Endometrial microvascular endothelial cells (primary cell): ENCODE measurements at regions not wholly inside any gene's neighbourhood (a gene's known extent, or its start where the extent isn't known, plus 50 kb on each side); places are given as distances from the start of the nearest gene placed in this dataset.
"Not testable (repeated sequence)": the region's sequence is repeated elsewhere in the genome, so short reads cannot be mapped to it uniquely, and the experiment has no call there.

Experiments
- in situ Hi-C: cut with HindIII; loops from 2 replicates; pipeline ENCODE4 v1.10.0; 2017; ENCODE audit warnings: low sequenced_read_pairs, low pct_unique_long_range_greater_than_20kb; ENCODE audit errors: inconsistent ontology term

DNA sequence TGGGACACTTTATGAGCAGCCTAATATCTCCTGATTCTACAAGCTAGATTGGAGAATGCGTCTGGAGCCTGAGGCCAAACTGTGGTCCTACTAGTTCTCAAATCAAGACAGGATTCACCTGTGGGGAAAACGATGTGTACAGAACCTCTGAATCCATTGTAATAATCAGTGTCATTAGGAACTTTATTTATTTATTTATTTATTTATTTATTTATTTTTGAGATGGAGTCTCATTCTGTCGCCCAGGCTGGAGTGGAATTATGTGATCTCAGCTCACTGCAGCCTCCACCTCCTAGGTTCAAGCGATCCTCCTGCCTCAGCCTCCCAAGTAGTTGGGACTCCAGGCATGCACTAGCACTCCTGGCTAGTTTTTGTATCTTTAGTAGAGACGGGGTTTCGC, 52.6 kb upstream of the KIF26B start:
- in situ Hi-C loops: not testable (repeated sequence)

DNA sequence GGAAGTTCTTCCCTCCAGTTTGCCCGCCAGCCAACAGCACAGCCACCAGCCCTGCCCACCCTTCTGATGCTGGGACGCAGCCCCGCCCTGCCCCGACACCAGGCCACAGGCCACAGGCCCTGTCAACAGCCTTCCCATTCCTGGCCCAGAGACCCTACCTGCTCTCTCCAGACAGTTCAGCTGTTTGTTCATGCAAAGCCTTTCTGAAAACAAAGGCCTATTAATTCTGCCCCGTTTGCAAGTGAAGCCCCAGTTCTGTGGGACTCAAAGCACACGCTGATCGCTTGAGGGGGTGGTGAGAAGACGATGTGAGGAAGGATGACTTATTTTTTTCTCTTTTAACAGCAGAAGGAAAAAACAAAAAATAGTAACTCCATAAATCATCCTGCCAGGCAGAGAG, 55.4 kb upstream of the KIF26B start:
- in situ Hi-C loops: no loop called here

DNA sequence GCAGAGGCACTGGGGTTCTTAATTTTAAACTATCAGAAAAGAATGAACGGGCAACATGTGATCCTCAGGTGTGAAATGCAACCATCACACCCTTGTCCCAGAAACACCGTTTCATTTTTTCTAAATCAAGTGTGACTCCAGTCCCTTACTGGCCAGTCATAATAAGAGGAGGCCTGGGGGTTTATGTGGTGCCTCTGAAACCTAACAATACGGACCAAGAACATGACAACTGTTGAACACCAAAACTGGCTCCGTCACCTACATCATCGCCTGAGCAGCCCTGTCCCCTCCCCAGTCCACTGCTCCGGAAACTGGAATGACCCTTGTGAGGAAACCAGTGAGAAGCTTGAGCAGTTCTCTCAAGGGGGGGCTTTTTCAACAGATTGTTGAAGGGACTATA, 55.9 kb upstream of the KIF26B start:
- in situ Hi-C loops: no loop called here

DNA sequence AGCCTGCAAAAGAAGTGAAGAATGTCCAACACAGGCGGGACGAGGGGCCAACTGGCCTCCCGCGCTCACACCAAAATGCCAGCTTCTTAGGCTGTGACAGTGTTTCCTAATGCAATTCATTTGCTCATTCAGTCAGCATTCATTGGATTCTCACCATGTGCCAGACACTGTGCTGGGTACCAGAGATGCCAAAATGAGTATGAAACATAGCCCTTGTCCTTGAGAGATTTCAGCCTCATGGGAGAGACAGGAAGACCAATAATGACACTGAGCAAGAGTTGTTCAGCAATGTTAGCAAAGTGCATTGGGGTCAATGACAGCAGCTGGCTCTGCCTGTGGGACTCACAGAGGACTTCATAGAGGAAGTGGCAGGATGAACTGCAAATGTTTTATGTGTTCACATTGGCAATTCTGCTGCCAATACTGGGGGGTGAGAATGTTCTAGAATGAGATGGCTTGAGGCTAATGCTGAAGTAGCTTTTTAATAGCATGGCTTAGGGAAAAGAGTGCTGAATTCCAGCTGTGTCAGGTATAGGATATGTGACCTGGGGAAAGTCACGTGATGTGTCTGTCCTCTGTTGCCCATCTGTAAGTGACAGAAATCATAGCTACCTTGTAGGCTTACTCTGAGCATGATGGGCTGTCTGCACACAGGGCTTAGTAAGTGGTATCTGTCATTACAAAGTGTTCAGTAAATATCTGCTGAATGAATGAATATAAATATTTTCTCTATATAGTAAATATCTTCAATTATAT, 58.3 kb upstream of the KIF26B start:
- in situ Hi-C loops: no loop called here

DNA sequence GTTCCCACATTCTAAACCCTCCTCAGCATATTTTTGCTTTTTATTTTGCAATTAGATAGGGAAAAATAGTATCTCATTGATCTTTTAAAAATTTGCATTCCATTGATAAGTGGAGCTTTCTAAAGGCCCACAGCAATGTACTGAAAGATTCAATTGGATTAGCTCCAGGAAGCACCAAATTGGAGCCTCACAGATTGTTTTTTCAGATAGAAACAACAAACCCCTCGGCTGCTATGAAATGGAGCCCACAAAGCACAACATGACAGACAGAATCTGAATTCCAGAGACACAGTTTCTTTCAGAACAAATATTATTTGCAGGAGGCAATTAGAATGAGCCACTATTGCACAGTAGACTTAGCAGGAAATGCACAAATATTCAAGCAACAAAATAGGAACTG, 58.9 kb upstream of the KIF26B start:
- in situ Hi-C loops: no loop called here

DNA sequence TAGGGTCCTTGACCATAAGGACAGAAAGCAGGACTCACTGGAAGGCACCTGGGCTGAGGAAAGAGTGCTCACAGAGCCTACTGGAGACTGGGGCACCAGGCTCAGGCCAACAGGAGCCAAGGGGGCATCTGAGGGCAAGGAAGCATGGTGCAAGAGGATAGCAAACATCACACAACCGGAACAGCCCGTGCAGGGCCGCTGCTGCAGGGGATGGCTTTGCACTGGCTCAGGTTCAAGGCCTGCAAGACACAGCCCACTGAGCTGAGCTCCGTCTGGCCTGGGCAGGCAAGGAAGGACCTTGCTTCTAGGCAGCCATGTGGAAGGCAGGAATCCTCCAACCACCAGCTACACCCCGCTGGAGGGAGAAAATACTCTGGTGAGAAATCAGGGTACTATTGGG, 59.8 kb upstream of the KIF26B start:
- in situ Hi-C loops: no loop called here

DNA sequence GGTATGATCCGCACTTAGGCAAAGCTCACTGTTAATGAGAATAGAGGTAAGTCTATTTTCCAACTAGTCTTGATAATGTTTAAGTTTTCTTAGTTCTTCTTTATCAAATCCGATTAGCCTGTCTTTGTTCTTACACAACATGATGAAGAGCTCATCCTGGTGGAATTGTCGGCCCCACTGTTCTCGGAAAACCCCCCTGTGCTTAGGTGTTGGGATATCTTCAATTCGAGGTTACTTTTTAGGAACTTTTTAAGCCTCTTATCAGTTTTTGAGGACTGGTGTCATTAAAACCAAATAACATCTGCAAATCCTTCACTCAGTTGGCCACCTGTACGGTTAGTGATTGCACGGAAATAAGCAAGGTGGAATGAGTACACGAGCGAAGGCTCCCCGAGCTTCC, 60.7 kb upstream of the KIF26B start:
- in situ Hi-C loops: no loop called here

DNA sequence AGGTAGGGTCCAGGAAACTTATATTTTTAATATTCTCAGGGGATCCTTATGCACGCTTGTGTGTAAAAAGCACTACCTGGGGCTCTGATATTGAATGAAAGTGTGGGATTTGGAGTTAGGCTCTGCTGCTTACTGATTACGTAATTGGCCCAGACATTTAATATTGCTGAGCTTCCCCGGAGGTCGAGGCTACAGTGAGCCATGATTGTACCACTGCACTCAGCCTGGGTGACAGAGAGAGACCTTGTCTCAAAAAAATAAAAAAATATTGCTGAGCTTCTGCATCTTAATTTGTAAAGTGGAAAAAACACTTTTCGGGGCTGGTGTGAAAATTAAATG, 62.2 kb upstream of the KIF26B start:
- in situ Hi-C loops: no loop called here

DNA sequence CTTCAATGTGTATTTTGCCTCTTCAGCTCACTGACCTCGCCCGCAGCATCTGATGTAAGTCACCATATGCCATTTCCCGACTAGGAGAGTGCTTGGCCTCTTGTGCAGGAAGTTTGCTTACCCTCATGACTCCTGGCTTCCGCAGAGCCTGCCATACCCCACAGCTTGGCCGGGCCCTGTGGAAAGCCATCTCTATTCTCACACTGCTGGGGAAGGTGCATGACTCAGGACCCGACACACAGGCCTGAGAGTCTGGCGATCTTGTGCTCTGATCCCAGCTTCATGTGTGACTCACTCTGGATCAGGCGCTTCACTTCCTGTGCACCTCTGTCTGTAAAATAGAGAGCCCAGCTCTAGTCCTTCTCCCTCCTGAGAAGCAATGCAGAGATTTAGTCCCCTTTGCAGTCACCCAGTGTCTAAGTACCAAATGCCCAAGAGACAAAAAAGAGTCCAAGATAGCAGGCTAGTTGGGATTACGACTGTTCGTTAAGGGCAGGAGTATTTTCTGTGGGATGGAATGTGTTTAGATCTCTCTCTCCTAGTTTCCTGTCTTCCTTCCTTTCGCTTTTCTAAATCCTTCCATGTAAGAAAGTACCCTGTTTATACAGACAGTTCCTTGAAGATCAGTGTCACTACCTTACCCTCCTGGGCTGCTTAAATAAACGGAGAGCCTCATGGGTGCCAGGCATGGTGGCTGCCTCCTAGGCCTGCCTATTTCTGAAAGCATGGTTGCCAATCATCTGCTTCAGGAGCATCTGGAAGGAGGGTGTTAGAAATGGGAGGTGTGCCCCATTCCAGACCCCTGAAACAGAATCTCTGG, 62.8 kb upstream of the KIF26B start:
- in situ Hi-C loops: no loop called here

DNA sequence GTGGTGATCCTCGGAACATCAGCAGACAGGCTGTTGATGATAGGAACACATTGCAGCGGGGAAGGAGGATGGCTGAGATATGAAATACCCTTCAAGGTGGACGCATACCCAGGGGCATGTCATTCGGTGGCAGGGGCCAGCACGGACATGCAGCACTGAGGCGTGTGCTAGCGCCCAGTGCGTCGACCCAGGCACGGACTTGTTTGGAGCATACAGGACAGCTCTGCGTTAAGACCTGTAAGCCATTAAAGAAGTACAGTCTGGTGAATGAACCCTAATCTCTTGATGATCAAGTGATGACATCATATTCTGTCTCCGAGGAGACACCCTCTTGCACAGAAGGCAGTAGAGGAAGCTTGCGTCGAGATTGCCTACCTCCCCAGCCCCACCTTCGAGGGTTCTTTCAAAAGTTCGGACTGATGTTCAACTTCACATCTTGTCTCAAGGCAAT, 63.6 kb upstream of the KIF26B start:
- in situ Hi-C loops: no loop called here

DNA sequence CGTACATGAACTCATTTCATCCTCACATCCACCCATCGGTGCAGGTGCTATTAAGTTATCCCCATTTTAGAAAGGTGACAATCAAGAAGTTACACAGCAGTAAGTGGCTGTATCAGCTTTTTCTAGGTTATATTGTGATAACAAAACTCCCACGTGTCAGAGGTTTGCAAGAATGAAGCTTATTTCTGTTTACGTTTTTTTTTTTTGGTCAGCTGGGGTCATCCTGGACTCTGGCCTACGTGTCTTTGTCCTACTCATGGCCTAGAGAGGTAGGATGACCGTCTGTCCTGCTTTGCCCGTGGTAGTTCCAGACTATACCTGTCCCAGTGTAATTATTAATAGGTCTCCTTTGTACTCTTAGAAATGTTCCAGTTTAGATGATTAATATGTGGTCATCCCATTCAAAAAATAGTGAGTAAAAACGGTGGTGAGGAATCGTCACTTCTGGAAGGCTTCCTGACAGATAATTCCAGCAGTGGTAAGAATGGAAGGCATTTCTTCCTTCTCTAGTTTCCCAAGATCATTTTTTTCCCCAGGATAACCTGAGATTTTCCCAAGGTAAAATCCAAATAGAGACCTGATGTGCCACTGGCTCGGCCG, 64.2 kb upstream of the KIF26B start:
- in situ Hi-C loops: no loop called here

DNA sequence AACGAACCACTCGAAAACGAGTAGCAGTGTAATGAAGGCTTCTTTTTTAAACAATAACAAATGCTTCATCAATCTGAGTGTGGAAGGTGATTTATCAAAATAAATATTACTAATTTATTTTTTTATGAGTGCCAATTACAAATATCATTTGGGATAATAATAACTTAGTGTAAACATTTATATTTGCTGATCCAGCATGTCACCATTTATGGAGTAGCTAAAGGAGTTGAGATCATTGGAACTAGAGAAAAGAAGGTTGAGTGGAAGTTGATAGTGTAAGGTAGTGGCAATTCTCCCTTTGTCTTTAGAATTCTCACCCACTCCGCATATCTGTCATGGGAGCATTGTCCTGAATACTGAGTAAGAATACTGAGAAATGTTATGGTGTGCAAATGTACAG, 67.1 kb upstream of the KIF26B start:
- in situ Hi-C loops: no loop called here

DNA sequence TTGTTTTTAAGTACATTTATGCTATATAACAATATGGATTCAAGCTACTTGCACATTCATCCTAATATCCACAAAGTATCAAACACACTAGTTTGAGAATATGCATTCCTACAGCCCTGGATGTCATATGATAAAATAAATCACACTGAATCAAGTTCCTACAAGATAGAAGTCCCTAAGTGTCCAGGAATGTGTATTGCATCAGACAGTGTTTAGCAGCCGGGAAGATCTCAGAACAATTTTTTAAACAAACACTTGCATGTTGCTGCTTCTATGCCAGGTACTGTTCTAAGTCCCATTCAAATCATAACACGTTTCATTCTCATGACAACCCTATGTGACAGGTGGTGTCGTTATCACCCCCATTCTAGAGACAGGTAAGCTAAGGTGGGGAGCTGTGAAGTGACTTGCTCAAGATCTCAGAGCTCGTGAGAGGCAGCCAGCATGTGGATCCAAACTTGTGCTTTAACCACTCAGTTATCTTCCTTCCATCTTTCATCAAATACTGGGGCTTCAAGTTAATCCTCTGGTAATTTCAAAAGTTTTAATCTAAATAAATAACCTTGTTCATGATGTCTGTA, 68.3 kb upstream of the KIF26B start:
- in situ Hi-C loops: no loop called here

DNA sequence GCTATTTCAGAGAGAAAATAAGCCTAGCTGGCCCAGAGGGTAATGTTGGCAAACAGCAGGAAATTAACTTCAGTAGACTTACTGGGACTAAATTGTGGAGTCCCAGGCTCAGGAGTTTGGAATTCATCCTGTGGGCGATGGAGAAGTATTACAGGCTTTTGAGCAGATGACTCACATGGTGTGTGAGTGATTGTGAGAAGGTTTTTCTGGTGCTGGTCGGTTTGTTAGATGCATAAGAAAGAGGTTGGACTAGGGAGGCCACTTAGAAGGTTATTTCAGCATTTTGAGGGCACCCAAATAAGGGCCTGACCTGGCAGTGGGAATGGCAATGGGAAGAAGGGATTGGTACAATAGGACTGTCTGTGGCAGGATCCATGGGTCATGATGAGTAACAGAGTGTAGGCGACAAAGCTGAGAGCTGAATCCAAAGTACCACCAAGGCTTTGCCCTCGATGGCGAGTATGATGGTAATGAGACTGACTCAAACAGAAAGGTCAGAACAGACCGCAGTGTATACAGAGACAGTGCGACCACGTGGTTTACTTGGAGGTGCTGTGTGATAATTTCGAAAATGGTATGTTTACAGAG, 69.2 kb upstream of the KIF26B start:
- in situ Hi-C loops: no loop called here

DNA sequence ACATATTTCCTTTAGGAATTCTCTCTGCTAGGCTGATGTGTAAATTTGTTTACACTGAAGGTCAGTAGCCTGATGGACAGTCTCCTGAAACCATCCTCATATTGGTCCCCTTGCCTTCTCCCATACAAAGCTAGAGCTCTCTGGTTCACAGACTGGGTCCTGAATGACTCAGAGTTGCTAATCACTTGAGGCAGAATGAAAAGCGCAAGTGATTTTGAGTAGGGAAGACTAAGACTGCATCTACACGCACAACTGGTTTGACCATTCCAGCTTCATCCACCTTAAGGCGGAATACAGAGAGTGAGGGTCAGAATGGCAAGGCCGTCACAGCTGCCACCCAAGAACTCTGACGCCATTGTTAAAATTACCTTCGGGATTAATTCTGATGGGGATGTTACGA, 70.2 kb upstream of the KIF26B start:
- in situ Hi-C loops: no loop called here

DNA sequence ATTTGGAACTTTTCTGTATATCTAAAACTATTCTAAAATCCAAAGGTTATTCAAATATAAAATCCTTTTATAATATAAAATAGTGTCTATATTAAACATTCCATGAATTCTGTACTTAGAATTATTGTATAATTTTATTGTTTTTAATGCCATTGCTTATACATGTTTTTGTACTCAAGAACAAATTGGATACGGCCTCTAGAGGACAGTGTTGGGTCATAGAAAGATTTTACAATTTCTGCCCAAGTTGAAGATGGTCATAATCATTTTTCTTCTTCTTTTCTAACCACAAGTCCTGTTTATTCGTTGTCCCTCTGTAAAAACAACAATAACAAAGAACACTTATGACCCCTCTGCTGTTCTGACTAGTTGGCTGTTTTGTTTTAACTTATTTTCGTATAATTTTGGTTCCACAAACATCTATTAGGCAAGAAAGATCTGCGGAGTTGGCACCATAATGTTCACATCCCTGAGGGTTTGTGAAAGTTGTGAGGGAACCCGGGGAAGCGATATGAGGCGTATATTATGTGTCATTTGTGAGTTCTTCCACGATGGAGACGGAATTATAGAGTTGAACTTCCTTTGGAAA, 75.7 kb upstream of the KIF26B start:
- in situ Hi-C loops: no loop called here

DNA sequence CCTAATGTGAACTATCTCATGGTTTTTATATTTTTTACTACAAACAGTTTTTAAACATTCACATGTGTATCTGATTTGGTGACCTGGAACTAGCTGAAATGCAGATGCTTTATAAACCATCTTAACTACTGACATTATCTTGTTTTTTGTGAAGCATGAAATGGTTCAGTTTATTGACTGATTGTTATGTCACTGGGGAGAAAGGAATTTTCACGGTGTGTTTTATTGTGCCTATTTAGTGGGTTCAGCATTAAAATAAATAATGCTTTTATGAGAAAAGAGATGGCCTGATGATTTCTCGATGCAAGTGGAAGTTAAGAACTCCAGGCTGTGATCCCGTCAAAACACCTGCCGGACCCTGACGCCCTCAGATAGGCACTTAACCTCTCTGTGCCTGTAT, 79.9 kb upstream of the KIF26B start:
- in situ Hi-C loops: no loop called here

DNA sequence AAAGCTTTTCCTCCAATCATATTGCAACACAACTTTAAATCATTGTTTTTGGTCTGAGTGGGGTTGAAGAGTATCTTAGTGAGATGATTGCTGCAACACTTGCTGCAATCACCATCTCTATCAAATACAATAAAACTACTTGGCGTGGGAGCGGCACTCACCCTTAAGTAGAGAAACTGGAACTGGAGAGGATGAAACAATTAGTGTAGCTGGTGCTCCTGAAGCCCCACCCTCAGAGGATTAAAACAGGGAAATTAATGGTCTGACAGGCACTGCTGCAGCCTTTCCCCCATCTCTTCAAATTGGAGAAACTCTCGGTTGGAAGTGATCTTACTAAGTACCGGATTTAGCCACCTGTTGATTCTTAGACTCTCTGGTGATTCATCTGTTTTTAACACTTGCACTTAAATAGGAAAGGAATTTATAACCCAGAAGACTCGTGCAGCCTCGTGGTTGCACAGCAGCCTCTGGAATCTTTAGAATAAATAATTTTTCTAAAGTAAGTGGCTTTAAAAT, 80.5 kb upstream of the KIF26B start:
- in situ Hi-C loops: no loop called here
